SKM-1 (cell line): ENCODE measurements at regions not wholly inside any gene's neighbourhood (a gene's known extent, or its start where the extent isn't known, plus 50 kb on each side); places are given as distances from the start of the nearest gene placed in this dataset.
"Not testable (repeated sequence)": the region's sequence is repeated elsewhere in the genome, so short reads cannot be mapped to it uniquely, and the experiment has no call there.

Experiments
- DNase-seq: peaks from one replicate; lab custom pipeline; 2025; ENCODE audit not compliant: unreplicated experiment; lab: John Stamatoyannopoulos, UW

- no peak for DNase-seq
Observed at GRCh38 chr6:1230689-1231605, 81.0 kb upstream of the FOXQ1 start.

- DNase-seq = no peak
Observed at GRCh38 chr6:1230281-1230680, 81.6 kb upstream of the FOXQ1 start.

- DNase-seq = no peak
Observed at GRCh38 chr6:1229808-1230207, 82.1 kb upstream of the FOXQ1 start.

GRCh38 chr6:1229301-1229700 lies 82.6 kb upstream of the FOXQ1 start:
- no peak for DNase-seq

GRCh38 chr6:1228754-1229191 lies 83.1 kb upstream of the FOXQ1 start:
- DNase-seq = no peak

- DNase-seq = no peak
Observed at GRCh38 chr6:1227935-1228753, 83.8 kb upstream of the FOXQ1 start.

GRCh38 chr6:1227600-1227934 lies 84.3 kb upstream of the FOXQ1 start:
- no peak for DNase-seq

- DNase-seq = no peak
Observed at GRCh38 chr6:1226277-1227099, 85.4 kb upstream of the FOXQ1 start.

- no peak for DNase-seq
Observed at GRCh38 chr6:1224514-1224913, 87.4 kb upstream of the FOXQ1 start.

- DNase-seq = no peak
Observed at GRCh38 chr6:1222728-1223595, 88.9 kb upstream of the FOXQ1 start.

GRCh38 chr6:1217396-1217795 lies 94.5 kb upstream of the FOXQ1 start:
- no peak for DNase-seq

GRCh38 chr6:1216488-1216974 lies 95.4 kb upstream of the FOXQ1 start:
- no peak for DNase-seq

- no peak for DNase-seq
Observed at GRCh38 chr6:1215884-1216487, 95.9 kb upstream of the FOXQ1 start.

- no peak for DNase-seq
Observed at GRCh38 chr6:1215023-1215422, 96.9 kb upstream of the FOXQ1 start.

- no peak for DNase-seq
Observed at GRCh38 chr6:1212919-1213318, 99.0 kb upstream of the FOXQ1 start.

GRCh38 chr6:1212138-1212537 lies 99.8 kb upstream of the FOXQ1 start:
- DNase-seq = not testable (repeated sequence)

GRCh38 chr6:1210631-1211030 lies 101.3 kb upstream of the FOXQ1 start:
- not testable (repeated sequence) for DNase-seq

- DNase-seq = no peak
Observed at GRCh38 chr6:1208876-1209275, 103.0 kb upstream of the FOXQ1 start.

GRCh38 chr6:1203546-1203945 lies 108.4 kb upstream of the FOXQ1 start:
- DNase-seq = no peak

- DNase-seq = no peak
Observed at GRCh38 chr6:1202201-1202600, 109.7 kb upstream of the FOXQ1 start.
